B cell (primary cell): ENCODE measurements at regions not wholly inside any gene's neighbourhood (a gene's known extent, or its start where the extent isn't known, plus 50 kb on each side); places are given as distances from the start of the nearest gene placed in this dataset.

ENCODE experiments used
- CTCF ChIP-seq: fragments of 200-600 bp; IDR thresholded peaks from one replicate; pipeline ENCODE4 v1.8.0; 2022; ENCODE audit warnings: antibody characterized with exemption, mild to moderate bottlenecking
- EZH2 ChIP-seq: IDR thresholded peaks from 2 replicates; pipeline ENCODE4 v1.6.1; 2012; ENCODE audit warnings: borderline replicate concordance, low read depth, mild to moderate bottlenecking, moderate library complexity, low read length; ENCODE audit not compliant: insufficient read depth, poor library complexity, severe bottlenecking

GRCh38 chr4:61036071-61036684 is 163.9 kb upstream of the ADGRL3 start:
- no peak for TF ChIP-seq CTCF
- no peak for TF ChIP-seq EZH2
